Stimulated activated CD4-positive, alpha-beta T cell treated with anti-CD3 and anti-CD28 coated beads, Interleukin-1b, Interleukin-23, amount 100 ng/mL, for 48 hours (primary cell): ENCODE measurements at regions not wholly inside any gene's neighbourhood (a gene's known extent, or its start where the extent isn't known, plus 50 kb on each side); places are given as distances from the start of the nearest gene placed in this dataset.
A peak's percentile ranks its signal among the peaks of the same experiment; 100 is the strongest.

Experiments used
- DNase-seq: peaks from one replicate; pipeline ENCODE4 v3.0.0-alpha.2; 2020

GRCh38 chr1:50358962-50359361 is 64.3 kb downstream of the DMRTA2 start:
- DNase-seq, result no peak

DNA sequence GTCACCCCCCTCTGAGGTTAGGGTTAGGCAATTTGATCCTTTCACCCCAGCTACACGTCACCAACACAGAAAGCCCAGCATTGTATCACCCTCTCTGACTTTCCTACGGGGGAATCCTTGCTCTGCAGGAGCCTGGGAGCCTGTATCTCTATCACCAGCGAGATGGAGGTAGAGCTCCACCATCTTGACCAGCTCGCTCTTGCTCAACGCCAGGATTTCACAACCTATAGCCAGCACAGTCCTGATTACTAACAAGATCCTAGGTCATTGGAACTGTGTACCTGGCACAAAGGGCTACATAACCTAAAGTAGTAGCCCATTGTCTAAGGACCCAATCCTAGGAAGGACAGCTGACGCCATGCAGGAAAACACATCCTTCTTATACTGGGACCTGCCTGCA is 66.1 kb downstream of the DMRTA2 start:
- DNase-seq, result no peak

GRCh38 chr1:50354813-50355212 is 68.4 kb downstream of the DMRTA2 start:
- DNase-seq, result no peak

DNA sequence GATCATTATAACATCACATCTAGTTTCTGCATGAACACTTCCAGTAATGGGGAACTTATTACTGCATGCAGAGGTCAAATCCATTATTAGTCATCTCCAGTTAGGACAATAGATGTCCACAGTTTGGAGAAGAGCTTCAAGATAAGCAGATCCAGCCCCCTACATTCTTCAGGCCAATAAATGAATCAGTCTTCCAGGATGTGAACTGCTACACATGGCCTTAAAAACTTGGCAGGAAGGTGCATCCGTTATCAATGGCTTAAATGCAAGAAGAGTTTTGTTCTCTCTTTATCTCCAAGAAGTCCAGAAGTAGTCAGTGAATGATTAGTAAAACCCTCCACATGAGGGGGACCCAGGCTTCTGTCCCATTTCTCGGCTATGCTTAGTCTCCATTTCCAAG is 70.8 kb downstream of the DMRTA2 start:
- no peak for DNase-seq

GRCh38 chr1:50350868-50351267 is 72.4 kb downstream of the DMRTA2 start:
- DNase-seq, result no peak

GRCh38 chr1:50350421-50350820 is 72.8 kb downstream of the DMRTA2 start:
- no peak for DNase-seq

- DNase-seq, result no peak
These were observed 74.0 kb downstream of the DMRTA2 start for GRCh38 chr1:50349242-50349565.

- peak; percentile 25 for DNase-seq
These were observed 74.6 kb downstream of the DMRTA2 start for GRCh38 chr1:50348449-50349241.

DNA sequence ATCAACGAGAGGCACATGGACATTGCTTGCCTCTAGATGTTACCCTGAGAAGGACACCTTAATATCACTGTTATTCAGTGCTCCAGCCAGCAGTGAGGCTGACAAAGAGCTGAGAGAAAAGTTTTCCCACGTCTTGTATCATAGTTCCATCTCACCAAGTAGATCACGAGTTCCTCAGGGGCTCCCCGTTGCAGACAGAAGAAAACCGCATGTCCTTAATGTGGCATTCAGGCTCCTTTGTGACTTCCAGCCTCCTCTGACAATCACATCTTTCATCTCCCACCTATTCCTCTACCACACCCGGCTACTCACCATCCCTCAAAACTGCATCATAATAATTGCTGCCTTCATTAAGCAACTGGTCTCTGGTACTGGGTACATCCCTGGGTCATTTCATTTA is 75.3 kb downstream of the DMRTA2 start:
- DNase-seq, result no peak

DNA sequence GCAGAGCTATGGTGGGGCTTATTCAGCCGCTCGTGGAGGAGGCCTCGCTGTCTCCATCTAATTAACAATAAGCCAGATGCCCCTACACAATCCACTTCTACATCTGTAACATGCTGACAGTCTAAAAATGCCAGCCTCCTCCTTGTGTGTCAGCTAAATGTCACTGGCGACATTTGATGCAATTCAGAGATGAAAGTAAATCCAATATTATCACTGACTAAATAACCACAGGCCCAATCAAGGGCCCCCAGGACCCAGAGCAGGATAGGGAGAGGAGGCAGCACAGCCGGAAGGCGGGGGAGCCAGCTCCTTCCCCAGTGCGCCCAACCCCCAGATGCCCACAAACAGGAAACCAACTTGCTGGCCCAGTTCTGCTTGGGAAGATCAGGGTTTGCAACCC is 76.6 kb downstream of the DMRTA2 start:
- DNase-seq, result no peak

DNA sequence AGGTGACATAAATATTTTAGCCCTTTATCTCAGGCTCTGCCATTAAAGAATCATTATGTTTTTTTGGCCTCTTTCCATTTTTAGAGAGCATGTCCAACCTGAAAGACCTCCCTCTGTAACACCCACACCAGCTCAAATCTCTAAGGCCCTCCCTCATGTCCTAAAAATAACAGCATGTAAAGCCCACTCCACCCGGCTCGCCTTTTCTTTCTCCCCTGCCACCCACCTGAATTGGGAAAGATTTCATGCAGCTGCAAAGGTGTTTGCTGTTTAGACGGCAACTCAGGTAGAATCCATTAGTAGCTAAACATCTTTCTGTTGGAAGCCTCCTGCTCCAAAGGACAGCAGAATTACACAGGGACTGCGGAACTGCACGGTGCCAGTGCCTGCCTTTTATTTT is 79.9 kb downstream of the DMRTA2 start:
- DNase-seq, result no peak

GRCh38 chr1:50342525-50342924 is 80.7 kb downstream of the DMRTA2 start:
- no peak for DNase-seq

- no peak for DNase-seq
These were observed 88.2 kb downstream of the DMRTA2 start for GRCh38 chr1:50335036-50335435.

DNA sequence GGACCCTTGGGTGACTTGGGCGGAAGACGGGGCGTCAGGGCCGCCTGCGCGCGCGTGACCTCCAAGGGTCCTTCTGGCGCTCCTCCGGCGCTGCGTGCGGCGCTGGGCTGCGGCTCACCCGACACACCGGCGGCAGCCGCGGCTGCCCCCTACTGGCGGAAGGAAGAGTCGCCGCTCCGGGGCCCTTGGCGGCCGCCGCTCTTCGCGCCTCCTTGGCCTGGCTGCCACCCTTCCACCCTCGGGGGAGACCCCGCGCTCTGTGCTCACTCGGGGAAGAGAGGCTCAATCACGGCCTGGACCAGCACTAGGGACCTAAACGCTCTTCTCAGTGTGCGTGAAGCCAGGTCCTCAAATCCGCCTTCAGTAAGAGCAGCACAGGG is 89.7 kb downstream of the DMRTA2 start:
- DNase-seq, result peak; percentile 58

DNA sequence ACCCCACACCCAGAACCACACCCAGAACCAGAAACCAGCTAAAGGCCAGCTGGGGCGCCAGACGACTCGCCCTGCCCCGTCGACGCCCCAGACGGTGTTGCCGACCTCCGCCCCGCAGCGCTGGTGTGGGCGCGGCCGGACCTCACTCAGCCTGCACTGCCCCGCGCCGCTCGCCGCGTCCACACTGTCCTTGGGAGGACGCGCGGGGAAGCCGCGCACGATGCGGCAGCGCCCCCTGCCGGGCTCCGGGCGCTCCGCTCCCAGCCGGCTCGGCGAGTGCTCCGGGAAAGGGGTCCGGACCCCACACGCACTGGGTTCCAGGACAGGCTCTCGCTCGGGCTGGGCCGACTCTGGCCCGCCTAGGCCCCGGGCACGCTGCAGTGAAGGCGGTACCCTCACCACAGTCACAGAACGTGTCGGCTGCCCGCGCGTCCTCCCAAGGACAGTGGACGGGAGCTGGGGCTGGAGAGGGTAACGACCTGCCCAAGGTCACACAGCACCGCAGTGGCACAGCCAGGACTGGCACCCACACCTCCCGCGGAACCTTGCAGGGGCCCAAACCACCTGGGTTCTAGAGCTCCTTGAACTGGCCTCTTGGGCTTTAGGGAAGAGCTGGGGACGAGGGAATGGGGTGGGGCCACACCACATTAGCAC is 90.2 kb downstream of the DMRTA2 start:
- DNase-seq, result peak; percentile 38

DNA sequence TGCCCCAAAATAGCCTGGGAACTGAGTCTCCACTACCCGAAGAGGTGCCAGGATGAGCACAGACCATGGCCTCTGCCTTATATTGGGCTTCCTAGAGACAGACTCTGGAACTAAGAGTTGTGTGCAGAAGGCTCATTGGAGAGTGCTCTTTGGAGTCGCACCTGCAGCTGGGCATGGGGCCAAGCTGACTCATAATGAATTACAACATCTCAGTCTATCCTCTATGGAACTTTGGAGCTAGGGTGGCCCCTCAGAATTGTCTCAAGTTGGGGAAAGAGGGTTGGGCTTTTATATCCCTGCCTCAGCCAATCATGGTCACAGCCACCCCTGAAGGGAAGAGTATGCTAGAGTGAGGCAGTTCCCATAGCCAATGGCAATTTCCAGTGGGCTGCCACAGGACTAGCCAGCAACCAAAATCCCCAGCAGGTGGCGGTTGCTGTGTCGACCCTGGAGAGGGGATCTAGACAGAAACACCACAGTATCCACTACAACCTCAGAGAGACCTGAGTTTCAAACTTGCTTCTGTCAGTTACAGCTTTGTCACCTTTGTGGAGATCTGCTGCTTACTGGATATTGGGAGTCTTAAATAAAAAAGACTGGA is 93.8 kb downstream of the DMRTA2 start:
- DNase-seq, result no peak

DNA sequence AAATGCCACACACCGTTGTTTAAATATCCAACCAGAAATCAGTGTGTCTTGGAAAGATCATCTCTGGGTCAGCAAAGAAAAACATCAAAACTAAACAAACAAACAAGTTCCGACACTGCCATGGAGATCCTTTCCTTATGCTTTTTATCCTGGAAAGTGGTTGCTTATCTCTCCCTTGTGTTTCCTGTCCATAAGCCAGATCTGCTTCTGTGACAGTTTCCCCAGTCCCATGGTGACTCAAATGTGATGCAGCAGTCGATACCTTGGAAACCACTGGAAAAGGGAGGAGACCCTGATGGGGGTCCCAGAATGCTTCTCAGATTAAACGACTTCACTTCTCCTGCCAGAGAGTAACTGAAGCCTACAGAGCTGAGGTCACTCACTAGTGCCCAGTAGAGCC is 94.7 kb downstream of the DMRTA2 start:
- no peak for DNase-seq

DNA sequence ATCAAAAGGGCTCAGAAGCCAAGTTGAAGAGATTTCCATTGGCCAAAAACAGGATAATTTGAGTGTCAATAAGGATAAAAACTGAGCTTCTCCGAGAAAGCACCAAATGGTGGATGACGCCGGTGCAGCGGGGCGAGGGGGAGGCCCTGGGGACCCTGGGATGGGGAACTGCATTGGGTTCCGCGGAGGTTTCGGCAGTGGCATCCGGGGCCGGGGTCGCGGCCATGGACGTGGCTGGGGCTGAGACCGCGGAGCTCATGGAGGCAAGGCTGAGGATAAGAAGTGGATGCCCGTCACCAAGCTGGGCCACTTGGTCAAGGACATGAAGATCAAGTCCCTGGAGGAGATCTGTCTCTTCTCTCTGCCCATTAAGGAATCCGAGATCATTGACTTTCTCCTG is 97.2 kb downstream of the DMRTA2 start:
- DNase-seq, result no peak

- DNase-seq, result no peak
These were observed 100.7 kb downstream of the DMRTA2 start for GRCh38 chr1:50322579-50322978.

- DNase-seq, result no peak
These were observed 104.8 kb downstream of the DMRTA2 start for GRCh38 chr1:50318428-50318827.

DNA sequence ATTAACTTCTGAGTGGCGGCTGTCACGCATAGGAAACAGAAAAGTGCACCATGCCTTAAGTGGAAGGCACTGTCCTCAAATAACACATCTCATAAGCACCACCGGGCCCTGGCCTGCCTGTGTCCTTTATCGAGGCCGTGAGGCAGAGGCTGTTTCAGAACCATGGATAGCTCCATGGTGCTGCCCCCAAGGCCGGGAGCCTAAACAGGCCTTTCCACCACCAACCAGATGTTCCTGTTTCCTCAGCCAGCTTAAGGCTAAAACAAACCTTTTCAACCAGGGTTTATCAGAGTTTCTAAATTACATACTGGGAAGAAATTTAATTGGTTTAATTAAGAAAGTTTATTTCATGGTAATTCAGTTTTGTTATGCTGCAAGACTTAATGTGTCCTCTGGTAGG is 114.4 kb downstream of the DMRTA2 start:
- DNase-seq, result no peak

GRCh38 chr1:50305808-50306207 is 117.4 kb downstream of the DMRTA2 start:
- no peak for DNase-seq

DNA sequence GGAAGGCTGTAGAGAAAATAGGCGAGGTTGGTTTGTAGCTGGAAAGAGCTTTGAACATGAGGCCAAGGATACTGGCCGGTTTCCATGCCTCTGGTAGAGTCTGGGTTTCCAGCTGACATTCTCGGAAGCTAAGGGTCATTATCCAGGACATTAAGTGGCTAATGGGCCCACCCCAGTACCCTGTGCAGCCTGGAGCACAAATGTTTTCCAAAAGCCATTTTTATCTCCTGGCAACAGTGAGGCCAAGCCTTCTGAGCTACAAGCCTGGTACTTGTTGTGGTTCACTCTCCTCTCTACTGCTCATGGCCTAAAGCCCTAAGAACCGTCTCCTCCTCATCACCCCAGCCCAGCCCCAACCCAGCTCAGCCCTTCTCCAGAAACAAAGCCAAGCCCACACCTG is 122.9 kb downstream of the DMRTA2 start:
- DNase-seq, result no peak

DNA sequence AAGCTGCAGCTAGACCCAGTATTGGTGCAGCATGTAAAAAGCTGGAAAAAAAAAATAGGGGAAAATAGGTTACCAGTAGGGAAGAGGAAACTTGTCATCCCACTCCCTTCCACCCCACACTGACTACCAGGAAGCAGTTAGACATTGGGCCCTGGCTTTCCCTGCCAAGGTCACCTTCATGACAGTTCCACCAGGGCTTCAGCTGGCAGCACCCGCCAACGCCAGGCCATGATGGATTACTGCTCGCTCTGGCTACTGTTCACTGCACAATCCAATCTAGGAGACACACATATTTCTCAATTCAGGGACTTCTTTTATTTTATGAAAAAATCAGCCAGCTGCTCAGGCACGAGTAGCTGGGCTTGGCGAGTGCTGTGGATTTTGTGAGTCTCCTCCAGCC is 127.7 kb downstream of the DMRTA2 start:
- no peak for DNase-seq

DNA sequence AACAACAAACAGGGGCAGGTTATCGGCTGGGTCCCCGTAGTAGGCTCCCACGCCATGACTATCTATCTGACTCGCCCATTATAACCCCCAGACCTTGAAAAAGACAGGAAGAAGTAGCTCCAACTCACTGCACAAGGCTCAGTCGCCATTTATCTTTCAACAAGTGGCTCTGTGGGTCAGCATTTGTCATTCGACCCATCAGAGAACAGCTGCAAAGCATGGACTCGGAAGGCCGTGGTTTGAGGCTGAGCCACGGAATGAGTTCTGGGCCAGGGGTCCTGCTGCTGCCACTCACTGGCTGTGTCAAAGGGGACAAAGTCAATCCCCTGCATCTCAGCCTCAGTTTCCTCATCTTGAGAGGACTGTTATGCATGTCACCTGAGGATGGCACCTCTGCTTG is 131.0 kb downstream of the DMRTA2 start:
- no peak for DNase-seq
